ENCODE measurements at regions not wholly inside any gene's neighbourhood (a gene's known extent, or its start where the extent isn't known, plus 50 kb on each side); places are given as distances from the start of the nearest gene placed in this dataset.

DNA sequence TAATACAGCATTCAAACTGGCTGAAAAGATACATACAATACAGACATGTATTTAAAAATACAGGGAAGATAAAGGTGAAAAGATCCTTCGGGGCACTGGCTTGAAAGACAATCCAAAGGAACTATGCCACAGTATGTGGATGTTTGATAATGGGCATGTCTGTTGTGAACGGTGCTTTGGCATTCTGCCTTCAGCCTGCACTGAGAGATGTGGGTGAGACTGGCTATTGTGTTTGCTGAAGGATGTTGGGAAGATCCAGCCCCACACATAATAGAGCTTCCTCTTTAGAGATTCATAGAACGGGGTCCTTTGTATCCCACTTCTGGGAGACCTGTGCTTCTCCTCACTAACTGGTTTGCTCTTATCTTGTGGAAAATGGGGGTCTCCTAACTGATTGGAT lies 65.1 kb upstream of the CXCR4 start:
- DNase-seq (ENCODE audit: low spot score), result no peak

DNA sequence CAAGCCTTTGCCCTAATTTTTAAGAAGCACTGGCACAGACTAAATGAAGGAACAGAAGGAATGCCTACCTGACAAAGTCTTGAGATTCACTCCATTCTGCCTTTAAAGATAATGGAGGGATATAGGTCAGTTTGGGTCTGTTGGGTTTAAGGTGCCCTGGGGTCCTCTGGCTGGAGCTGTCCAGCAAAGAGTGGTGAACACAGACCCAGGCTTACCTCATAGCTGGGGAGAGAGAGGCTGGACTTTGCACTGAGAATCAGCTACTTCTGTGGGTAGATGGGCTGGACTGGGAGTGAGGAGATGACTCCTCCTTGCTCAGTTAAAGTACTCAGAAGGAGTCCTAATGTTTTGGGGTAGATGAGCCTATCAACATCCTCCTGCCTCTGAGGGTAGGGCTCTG lies 64.4 kb upstream of the CXCR4 start:
- TF ChIP-seq, protein P1, sequence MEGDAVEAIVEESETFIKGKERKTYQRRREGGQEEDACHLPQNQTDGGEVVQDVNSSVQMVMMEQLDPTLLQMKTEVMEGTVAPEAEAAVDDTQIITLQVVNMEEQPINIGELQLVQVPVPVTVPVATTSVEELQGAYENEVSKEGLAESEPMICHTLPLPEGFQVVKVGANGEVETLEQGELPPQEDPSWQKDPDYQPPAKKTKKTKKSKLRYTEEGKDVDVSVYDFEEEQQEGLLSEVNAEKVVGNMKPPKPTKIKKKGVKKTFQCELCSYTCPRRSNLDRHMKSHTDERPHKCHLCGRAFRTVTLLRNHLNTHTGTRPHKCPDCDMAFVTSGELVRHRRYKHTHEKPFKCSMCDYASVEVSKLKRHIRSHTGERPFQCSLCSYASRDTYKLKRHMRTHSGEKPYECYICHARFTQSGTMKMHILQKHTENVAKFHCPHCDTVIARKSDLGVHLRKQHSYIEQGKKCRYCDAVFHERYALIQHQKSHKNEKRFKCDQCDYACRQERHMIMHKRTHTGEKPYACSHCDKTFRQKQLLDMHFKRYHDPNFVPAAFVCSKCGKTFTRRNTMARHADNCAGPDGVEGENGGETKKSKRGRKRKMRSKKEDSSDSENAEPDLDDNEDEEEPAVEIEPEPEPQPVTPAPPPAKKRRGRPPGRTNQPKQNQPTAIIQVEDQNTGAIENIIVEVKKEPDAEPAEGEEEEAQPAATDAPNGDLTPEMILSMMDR (IDR thresholded peaks at IDR 0.05; ENCODE audit: extremely low read depth, missing control alignments), result no peak

More for the DNA sequence above, 65.1 kb upstream of the CXCR4 start:
- TF ChIP-seq, protein P1 (IDR thresholded peaks at IDR 0.05; ENCODE audit: extremely low read depth, missing control alignments), result no peak

DNA sequence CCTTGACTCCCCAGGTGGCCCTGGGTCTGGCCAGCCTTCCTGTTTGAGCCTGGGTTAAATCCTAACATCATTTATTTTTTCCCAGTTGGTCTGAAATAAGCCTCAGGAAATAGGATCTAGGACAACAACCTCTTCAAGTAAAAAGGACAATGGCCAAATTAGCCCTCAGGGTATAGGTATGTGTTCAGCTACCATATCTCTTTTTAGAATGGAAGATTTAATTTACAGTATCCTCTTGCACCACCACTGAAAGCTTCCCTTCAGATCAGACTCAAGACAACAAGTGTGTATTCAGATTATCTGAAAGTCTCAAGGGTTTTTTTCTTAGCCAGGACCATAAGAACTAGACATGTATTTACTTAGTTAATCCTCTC lies 61.6 kb upstream of the CXCR4 start:
- TF ChIP-seq, protein P1 (IDR thresholded peaks at IDR 0.05; ENCODE audit: extremely low read depth, missing control alignments), result no peak

More for the DNA sequence above, 64.4 kb upstream of the CXCR4 start:
- DNase-seq (ENCODE audit: low spot score), result no peak

DNA sequence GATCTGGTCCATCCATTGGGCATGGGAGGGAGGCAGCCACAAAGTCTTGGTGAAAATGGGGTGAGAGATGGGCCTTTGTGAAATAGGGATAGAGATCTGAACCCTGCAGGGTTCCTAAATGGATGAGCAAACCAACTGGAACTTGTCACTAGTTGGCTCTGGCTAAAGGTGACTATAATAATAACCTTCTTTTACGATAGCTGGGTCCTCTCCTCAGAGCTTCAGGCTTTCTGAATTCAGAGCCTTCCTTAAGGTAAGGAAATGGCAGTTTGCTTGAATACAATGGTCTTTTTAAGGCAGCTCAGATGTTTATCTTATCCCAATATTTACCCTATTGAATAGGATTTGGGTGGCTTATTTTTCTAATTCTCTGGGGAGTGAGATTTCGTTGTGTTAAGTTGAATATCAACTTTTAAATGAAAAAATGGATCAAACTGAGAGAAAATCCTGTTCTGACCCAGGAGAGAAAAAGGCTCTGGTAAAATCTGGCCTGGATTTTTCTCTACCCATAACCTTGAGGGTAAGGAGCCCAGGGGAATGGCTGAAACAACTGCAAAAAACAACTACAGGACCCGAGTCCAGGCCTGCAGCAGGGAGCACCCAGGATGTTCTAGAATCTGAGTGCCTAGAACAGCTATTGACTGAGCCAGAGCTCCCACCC lies 61.1 kb upstream of the CXCR4 start:
- no peak for DNase-seq (ENCODE audit: low spot score)

More for the DNA sequence above, 61.6 kb upstream of the CXCR4 start:
- no peak for DNase-seq (ENCODE audit: low spot score)

DNA sequence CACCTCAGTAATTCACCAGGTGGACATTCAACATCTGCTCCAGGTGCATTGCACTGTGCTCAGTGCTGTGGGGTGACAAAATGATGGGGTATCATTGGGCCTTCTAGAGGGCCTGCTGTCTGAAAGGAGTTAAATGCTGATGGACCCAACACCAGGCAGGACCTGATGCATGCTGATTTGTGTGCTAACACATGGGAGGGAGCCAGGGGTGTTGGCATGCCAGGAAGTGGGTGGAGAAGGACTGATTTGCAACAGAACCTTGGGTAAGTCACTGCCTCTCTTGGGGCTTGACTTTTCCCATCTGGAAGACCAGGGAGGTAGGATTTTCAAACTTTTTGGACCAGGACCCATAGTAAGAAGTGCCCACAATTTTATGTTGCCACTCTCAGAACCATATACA lies 57.9 kb upstream of the CXCR4 start:
- no peak for DNase-seq (ENCODE audit: low spot score)
- TF ChIP-seq, protein P1 (IDR thresholded peaks at IDR 0.05; ENCODE audit: extremely low read depth, missing control alignments), result no peak

More for the DNA sequence above, 61.1 kb upstream of the CXCR4 start:
- TF ChIP-seq, protein P1 (IDR thresholded peaks at IDR 0.05; ENCODE audit: extremely low read depth, missing control alignments), result no peak

DNA sequence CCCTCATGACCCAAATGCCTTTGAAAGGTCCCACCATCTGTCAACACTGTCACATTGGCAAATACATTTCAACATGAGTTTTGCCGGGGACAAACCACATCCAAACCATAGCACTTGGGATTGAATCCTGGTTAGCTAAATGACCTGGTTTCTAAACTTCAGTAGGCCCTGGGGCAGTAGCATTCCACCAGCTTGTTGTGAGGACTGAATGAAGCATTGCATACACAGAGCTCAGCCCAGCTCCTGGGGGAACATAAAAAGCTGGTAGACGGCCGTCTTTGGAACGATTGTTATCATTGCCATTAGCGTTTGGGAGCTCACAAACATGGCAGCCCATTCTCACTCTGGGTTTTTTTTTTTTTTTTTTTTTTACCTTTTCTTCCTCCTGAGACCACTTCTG lies 57.5 kb upstream of the CXCR4 start:
- TF ChIP-seq, protein P1 (IDR thresholded peaks at IDR 0.05; ENCODE audit: extremely low read depth, missing control alignments), result no peak
- DNase-seq (ENCODE audit: low spot score), result no peak

DNA sequence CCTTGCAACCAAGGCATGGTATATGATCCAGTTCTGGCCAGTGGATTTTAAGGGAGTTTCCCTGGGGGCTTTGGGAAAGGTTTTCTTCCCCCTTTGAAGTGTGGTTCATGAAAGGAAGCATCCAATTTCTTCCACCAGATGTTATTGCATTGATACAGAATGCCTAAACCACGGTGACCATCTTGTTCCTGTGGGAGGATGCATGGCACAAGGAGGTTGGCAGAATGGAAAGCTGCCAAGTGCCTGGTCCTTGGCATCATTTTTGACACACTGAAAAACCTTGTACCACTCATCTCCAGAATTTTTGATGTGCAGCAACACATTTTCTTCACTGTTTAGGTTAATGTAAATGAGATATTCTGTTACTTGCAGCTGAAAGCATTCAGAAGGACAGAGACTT lies 55.2 kb upstream of the CXCR4 start:
- TF ChIP-seq, protein P1 (IDR thresholded peaks at IDR 0.05; ENCODE audit: extremely low read depth, missing control alignments), result no peak
- DNase-seq (ENCODE audit: low spot score), result no peak

All from GM20000 (cell line).